SK-N-SH (cell line): ENCODE measurements at regions not wholly inside any gene's neighbourhood (a gene's known extent, or its start where the extent isn't known, plus 50 kb on each side); places are given as distances from the start of the nearest gene placed in this dataset.

Experiments
- CTCF ChIA-PET: fragments of 300-600, 350-600 bp; formaldehyde crosslinking; extraction: SDS; loops from one replicate; lab custom pipeline; 2021; lab: Yijun Ruan, JAX
- POLR2A ChIA-PET: fragments of 350-600 bp; sonication (Branson Sonifier 250); formaldehyde crosslinking; extraction: SDS; loops from one replicate; lab custom pipeline; 2020; ENCODE audit warnings: antibody characterized with exemption, inconsistent platforms; lab: Yijun Ruan, JAX
- DNase-seq: peaks from one replicate; pipeline ENCODE4 v3.0.0; 2012
- H2AFZ ChIP-seq: fragments of 200-600 bp; sonication (generic); 2 replicates; pipeline ENCODE4 v1.8.1; 2016; ENCODE audit warnings: antibody characterized with exemption, mild to moderate bottlenecking, low read depth
- H3F3A ChIP-seq: fragments of 200-600 bp; sonication (generic); replicated peaks from 2 replicates; pipeline ENCODE3; 2016; ENCODE audit warnings: antibody characterized with exemption, mild to moderate bottlenecking; ENCODE audit not compliant: insufficient read depth
- H3K27ac ChIP-seq, 2 experiments: fragments of 200-500 bp in 1 of 2; fragments of 200-600 bp in 1 of 2; sonication (Bioruptor generic) in 1 of 2; sonication (generic), shearing (Covaris generic) in 1 of 2; 2 replicates each; pipeline versions ENCODE4 v1.5.1 to v1.6.1; 2014 to 2016; ENCODE audit warnings: low read depth in 2 of 2, inconsistent platforms in 1 of 2, low read length in 1 of 2, mild to moderate bottlenecking in 1 of 2, mixed read lengths in 1 of 2
- H3K27me3 ChIP-seq: fragments of 200-600 bp; sonication (generic), shearing (Covaris generic); 2 replicates; pipeline ENCODE4 v1.6.1; 2016; ENCODE audit warnings: mixed run types; ENCODE audit not compliant: insufficient read depth
- H3K36me3 ChIP-seq, 2 experiments: fragments of 200-500 bp in 1 of 2; fragments of 200-600 bp in 1 of 2; sonication (Bioruptor generic) in 1 of 2; sonication (generic) in 1 of 2; replicated peaks in 1 of 2; 2 replicates each; pipeline versions ENCODE3 to v1.5.1; 2014 to 2016; ENCODE audit warnings: low read length in 1 of 2, mild to moderate bottlenecking in 1 of 2; ENCODE audit not compliant: insufficient read depth in 2 of 2, control insufficient read depth in 1 of 2
- H3K4me1 ChIP-seq, 2 experiments: fragments of 200-500 bp in 1 of 2; fragments of 200-600 bp in 1 of 2; sonication (Bioruptor generic) in 1 of 2; sonication (generic), shearing (Covaris generic) in 1 of 2; 2 replicates each; pipeline versions ENCODE4 v1.5.1 to v1.6.1; 2014 to 2016; ENCODE audit warnings: low read depth in 1 of 2, low read length in 1 of 2, mixed run types in 1 of 2; ENCODE audit not compliant: insufficient read depth in 2 of 2, control insufficient read depth in 1 of 2
- H3K4me2 ChIP-seq: fragments of 200-600 bp; sonication (generic), shearing (Covaris generic); 2 replicates; pipeline ENCODE4 v1.6.1; 2017; ENCODE audit warnings: mixed run types
- H3K4me3 ChIP-seq, 2 experiments: fragments of 200-500 bp in 1 of 2; fragments of 200-600 bp in 1 of 2; sonication (Bioruptor generic) in 1 of 2; sonication (generic), shearing (Covaris generic) in 1 of 2; 2 replicates each; pipeline versions ENCODE4 v1.5.1 to v1.8.1; 2014 to 2016; ENCODE audit warnings: low read depth in 2 of 2, inconsistent platforms in 1 of 2, low read length in 1 of 2, mild to moderate bottlenecking in 1 of 2, mixed read lengths in 1 of 2, moderate library complexity in 1 of 2
- H3K79me2 ChIP-seq: fragments of 200-600 bp; sonication (generic); 2 replicates; pipeline ENCODE4 v1.8.1; 2017; ENCODE audit warnings: mild to moderate bottlenecking; ENCODE audit not compliant: insufficient read depth
- H3K9ac ChIP-seq: fragments of 200-600 bp; sonication (generic); 2 replicates; pipeline ENCODE4 v1.6.1; 2017; ENCODE audit warnings: mixed run types
- H3K9me2 ChIP-seq: fragments of 200-600 bp; sonication (generic); 2 replicates; pipeline ENCODE4 v1.6.1; 2017; ENCODE audit warnings: mixed run types
- H3K9me3 ChIP-seq: fragments of 200-600 bp; sonication (generic); 2 replicates; pipeline ENCODE4 v1.6.1; 2017; ENCODE audit warnings: mixed run types, mild to moderate bottlenecking, moderate library complexity
- H4K20me1 ChIP-seq: fragments of 200-600 bp; sonication (generic); 2 replicates; pipeline ENCODE4 v1.6.1; 2017; ENCODE audit warnings: mild to moderate bottlenecking, mixed run types; ENCODE audit not compliant: insufficient read depth
- EP300 ChIP-seq, 2 experiments: IDR thresholded peaks; 2 replicates each; pipeline versions ENCODE4 v1.4.0 to v1.6.1; 2012; ENCODE audit warnings: borderline replicate concordance in 1 of 2, low read depth in 1 of 2, low read length in 1 of 2
- FOSL2 ChIP-seq: IDR thresholded peaks from 2 replicates; pipeline ENCODE4 v1.4.0; 2012; ENCODE audit warnings: low read depth, mild to moderate bottlenecking, moderate library complexity, borderline replicate concordance
- GABPA ChIP-seq: IDR thresholded peaks from 2 replicates; pipeline ENCODE4 v1.4.0; 2012; ENCODE audit warnings: low read depth, mild to moderate bottlenecking
- RCOR1 ChIP-seq: fragments of 150-350 bp; IDR thresholded peaks from 2 replicates; pipeline ENCODE4 v1.6.1; 2017; ENCODE audit warnings: antibody characterized with exemption, low read length
- RXRA ChIP-seq: IDR thresholded peaks from 2 replicates; pipeline ENCODE4 v1.4.0; 2012; ENCODE audit warnings: low read depth, mild to moderate bottlenecking, borderline replicate concordance
- SIN3A ChIP-seq: IDR thresholded peaks from 2 replicates; pipeline ENCODE4 v1.6.1; 2012; ENCODE audit warnings: low read depth, mild to moderate bottlenecking, low read length, moderate library complexity, borderline replicate concordance
- SMC3 ChIP-seq: IDR thresholded peaks from 2 replicates; pipeline ENCODE4 v1.6.1; 2012; ENCODE audit warnings: low read depth, low read length, improper control_type of control experiment
- TAF1 ChIP-seq: IDR thresholded peaks from 2 replicates; pipeline ENCODE4 v1.6.1; 2012; ENCODE audit warnings: low read depth, mild to moderate bottlenecking, low read length, moderate library complexity, borderline replicate concordance
- TCF12 ChIP-seq: IDR thresholded peaks from 2 replicates; pipeline ENCODE4 v1.4.0; 2012
- TEAD4 ChIP-seq: IDR thresholded peaks from 2 replicates; pipeline ENCODE4 v1.4.0; 2012; ENCODE audit warnings: mild to moderate bottlenecking, borderline replicate concordance; ENCODE audit not compliant: insufficient read depth
- WGBS: methylation state at CpG from one replicate; pipeline ENCODE4 v1.1.6; 2017; ENCODE audit warnings: low lambda C conversion rate; 5-methylcytosine and 5-hydroxymethylcytosine counted together
- TF ChIP-seq, protein P1 (sequence below): IDR thresholded peaks from 2 replicates; pipeline ENCODE4 v1.4.0; 2012; ENCODE audit warnings: low read depth, borderline replicate concordance
- TF ChIP-seq, protein P2 (sequence below): IDR thresholded peaks from 2 replicates; pipeline ENCODE4; 2012
- TF ChIP-seq, protein P3 (sequence below): fragments of 150-350 bp; IDR thresholded peaks from 2 replicates; pipeline ENCODE4 v1.6.1; 2017; ENCODE audit warnings: antibody characterized with exemption, low read length, low read depth, borderline replicate concordance

DNA sequence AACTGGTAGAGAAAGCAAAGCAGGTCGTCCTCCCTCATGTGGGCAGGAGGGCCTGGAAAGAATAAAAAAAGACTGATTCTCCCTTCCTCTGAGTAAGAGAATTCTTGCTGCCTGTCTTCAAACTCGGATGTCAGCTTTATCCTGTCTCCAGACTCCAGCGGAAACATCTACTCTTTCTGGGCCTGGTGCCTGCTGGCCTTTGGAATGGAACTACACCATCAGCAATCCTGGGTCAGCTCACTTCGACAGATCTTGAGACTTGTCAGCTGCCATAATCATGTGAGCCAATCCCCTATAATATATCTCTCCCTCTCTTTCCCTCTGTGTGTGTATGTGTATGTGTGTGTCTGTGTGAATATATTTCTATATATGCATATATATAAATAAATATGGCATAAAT is 411.0 kb upstream of the DPP6 start:
- no peak for TF ChIP-seq RXRA
- H3K4me1 ChIP-seq: no peaks in the 10 kb centered on the region
- H2AFZ ChIP-seq: no peak overlapping the region
- H3K36me3 ChIP-seq: no peaks in the 10 kb centered on the region
- no peaks in the 10 kb centered on the region for H3K9me2 ChIP-seq
- no peaks in the 10 kb centered on the region for H3F3A ChIP-seq
- POLR2A ChIA-PET: no interaction called here
- H4K20me1 ChIP-seq: no peaks in the 10 kb centered on the region
- CTCF ChIA-PET: no interaction called here
- H3K9me3 ChIP-seq: peaks cover 34% of the 10 kb centered on the region
- no peak for DNase-seq
- WGBS: 16% methylated on average over 4 of the region's 4 CpGs
- H3K27me3 ChIP-seq: no peaks in the 10 kb centered on the region
- H3K4me3 ChIP-seq: no peak overlapping the region
- no peak overlapping the region for H3K9ac ChIP-seq
- no peaks in the 10 kb centered on the region for H3K79me2 ChIP-seq
- H3K27ac ChIP-seq: no peak overlapping the region
- H3K4me2 ChIP-seq: no peak overlapping the region

DNA sequence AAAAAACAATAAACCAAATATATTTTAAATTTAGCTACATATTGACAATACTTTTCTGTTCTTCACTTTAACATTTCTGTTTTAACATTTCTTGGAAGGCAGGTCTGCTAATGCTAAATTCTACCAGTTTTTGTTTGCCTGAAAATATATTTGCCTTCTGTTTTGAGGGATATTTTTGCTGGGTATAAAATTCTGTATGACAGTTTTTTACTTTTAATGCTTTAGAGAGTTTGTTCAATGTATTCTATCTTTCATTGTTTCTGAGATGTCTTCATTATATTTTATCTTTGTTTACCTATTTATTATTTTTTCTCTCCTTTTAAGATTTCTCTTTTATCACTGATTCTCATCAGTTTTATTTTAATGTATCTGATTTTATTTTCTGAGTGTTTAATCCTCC is 409.2 kb upstream of the DPP6 start:
- CTCF ChIA-PET: no interaction called here
- H3K4me2 ChIP-seq: no peak overlapping the region
- H3F3A ChIP-seq: no peaks in the 10 kb centered on the region
- H3K9me2 ChIP-seq: no peaks in the 10 kb centered on the region
- no peaks in the 10 kb centered on the region for H3K79me2 ChIP-seq
- POLR2A ChIA-PET: no interaction called here
- no peaks in the 10 kb centered on the region for H4K20me1 ChIP-seq
- no peak overlapping the region for H3K4me3 ChIP-seq
- H3K27ac ChIP-seq: no peak overlapping the region
- no peak overlapping the region for H3K9ac ChIP-seq
- H3K4me1 ChIP-seq: no peaks in the 10 kb centered on the region
- TF ChIP-seq RCOR1 (no peak), TAF1 (no peak)
- TF ChIP-seq, all 33 proteins: peak for 0
- H3K36me3 ChIP-seq: no peaks in the 10 kb centered on the region
- peaks cover 23% of the 10 kb centered on the region for H3K9me3 ChIP-seq
- no peak for DNase-seq
- no peaks in the 10 kb centered on the region for H3K27me3 ChIP-seq
- H2AFZ ChIP-seq: no peak overlapping the region

DNA sequence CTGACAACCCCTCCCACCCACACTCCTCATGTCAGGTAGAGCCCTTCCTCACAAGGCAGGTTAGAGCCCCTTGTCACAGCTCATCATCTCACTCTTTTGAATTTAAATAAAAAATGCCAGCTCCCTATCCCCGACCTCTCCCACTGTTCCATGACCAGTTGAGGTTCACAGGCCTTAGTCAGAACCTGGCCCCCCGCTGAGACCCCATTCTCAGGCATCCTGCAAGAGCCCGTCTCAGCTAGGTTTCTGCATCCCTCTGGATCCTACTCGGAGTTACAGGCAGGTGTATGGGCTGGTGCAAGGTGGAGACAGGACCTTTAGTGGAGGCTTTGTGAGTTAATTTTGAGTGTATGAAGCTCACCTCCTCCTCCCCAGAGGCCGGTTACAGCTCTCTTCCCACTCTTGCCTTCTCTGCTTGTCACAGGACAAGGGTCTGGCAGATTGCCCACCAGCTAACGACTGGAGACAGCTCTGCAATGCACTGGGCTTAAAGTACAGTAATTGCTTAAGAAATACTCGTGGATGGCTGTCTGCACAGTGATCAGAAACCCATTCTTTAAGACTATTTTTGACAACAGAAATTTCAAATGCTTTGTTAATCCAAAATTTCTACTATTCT is 394.9 kb upstream of the DPP6 start:
- H3F3A ChIP-seq: no peaks in the 10 kb centered on the region
- H3K79me2 ChIP-seq: no peaks in the 10 kb centered on the region
- H3K27ac ChIP-seq: no peak overlapping the region
- no peak overlapping the region for H2AFZ ChIP-seq
- H4K20me1 ChIP-seq: no peaks in the 10 kb centered on the region
- H3K4me1 ChIP-seq: no peaks in the 10 kb centered on the region
- CTCF ChIA-PET: no interaction called here
- H3K36me3 ChIP-seq: no peaks in the 10 kb centered on the region
- under 1% methylated on average over 7 of the region's 7 CpGs for WGBS
- no peaks in the 10 kb centered on the region; the same call in none of the 2 replicates for H3K9me3 ChIP-seq
- no peak overlapping the region for H3K4me3 ChIP-seq
- H3K27me3 ChIP-seq: no peaks in the 10 kb centered on the region
- no peaks in the 10 kb centered on the region for H3K9me2 ChIP-seq
- H3K9ac ChIP-seq: no peak overlapping the region
- no peak for TF ChIP-seq SIN3A
- TF ChIP-seq, protein P1, sequence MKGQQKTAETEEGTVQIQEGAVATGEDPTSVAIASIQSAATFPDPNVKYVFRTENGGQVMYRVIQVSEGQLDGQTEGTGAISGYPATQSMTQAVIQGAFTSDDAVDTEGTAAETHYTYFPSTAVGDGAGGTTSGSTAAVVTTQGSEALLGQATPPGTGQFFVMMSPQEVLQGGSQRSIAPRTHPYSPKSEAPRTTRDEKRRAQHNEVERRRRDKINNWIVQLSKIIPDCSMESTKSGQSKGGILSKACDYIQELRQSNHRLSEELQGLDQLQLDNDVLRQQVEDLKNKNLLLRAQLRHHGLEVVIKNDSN: no peak
- no peak for TF ChIP-seq RXRA
- TF ChIP-seq, protein P2, sequence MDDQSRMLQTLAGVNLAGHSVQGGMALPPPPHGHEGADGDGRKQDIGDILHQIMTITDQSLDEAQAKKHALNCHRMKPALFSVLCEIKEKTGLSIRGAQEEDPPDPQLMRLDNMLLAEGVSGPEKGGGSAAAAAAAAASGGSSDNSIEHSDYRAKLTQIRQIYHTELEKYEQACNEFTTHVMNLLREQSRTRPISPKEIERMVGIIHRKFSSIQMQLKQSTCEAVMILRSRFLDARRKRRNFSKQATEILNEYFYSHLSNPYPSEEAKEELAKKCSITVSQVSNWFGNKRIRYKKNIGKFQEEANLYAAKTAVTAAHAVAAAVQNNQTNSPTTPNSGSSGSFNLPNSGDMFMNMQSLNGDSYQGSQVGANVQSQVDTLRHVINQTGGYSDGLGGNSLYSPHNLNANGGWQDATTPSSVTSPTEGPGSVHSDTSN: no peak
- no peak for TF ChIP-seq SMC3
- TF ChIP-seq, protein P3, sequence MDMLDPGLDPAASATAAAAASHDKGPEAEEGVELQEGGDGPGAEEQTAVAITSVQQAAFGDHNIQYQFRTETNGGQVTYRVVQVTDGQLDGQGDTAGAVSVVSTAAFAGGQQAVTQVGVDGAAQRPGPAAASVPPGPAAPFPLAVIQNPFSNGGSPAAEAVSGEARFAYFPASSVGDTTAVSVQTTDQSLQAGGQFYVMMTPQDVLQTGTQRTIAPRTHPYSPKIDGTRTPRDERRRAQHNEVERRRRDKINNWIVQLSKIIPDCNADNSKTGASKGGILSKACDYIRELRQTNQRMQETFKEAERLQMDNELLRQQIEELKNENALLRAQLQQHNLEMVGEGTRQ: no peak
- TF ChIP-seq TEAD4: no peak
- no peak for TF ChIP-seq TCF12
- TF ChIP-seq EP300 (IDR thresholded peaks at IDR 0.05; ENCODE audit: borderline replicate concordance in 1 of 2, low read depth in 1 of 2, low read length in 1 of 2): no peak
- no peak for TF ChIP-seq GABPA
- no peak for TF ChIP-seq FOSL2
- DNase-seq: no peak
- H3K4me2 ChIP-seq: no peak overlapping the region
- POLR2A ChIA-PET: no interaction called here
